Stimulated activated CD4-positive, alpha-beta T cell treated with anti-CD3 and anti-CD28 coated beads, Interleukin-2, amount 100 ng/mL, for 24 hours (primary cell): ENCODE measurements at regions not wholly inside any gene's neighbourhood (a gene's known extent, or its start where the extent isn't known, plus 50 kb on each side); places are given as distances from the start of the nearest gene placed in this dataset.
"Not testable (repeated sequence)": the region's sequence is repeated elsewhere in the genome, so short reads cannot be mapped to it uniquely, and the experiment has no call there.

ENCODE experiments used
- DNase-seq, 2 donors: peaks; one replicate each; pipeline ENCODE4 v3.0.0-alpha.2; 2020

- no peak for DNase-seq
Observed at GRCh38 chr14:86310148-86310547, 780.2 kb downstream of the FLRT2 start.

GRCh38 chr14:86305058-86305457 lies 775.1 kb downstream of the FLRT2 start:
- DNase-seq = no peak

GRCh38 chr14:86299994-86300393 lies 770.0 kb downstream of the FLRT2 start:
- no peak for DNase-seq

- DNase-seq = no peak
Observed at GRCh38 chr14:86296173-86296572, 766.2 kb downstream of the FLRT2 start.

- DNase-seq = no peak
Observed at GRCh38 chr14:86288336-86288735, 758.4 kb downstream of the FLRT2 start.

GRCh38 chr14:86279405-86279804 lies 749.5 kb downstream of the FLRT2 start:
- no peak for DNase-seq

- no peak for DNase-seq
Observed at GRCh38 chr14:86257973-86258372, 728.0 kb downstream of the FLRT2 start.

- DNase-seq = no peak
Observed at GRCh38 chr14:86243158-86243557, 713.2 kb downstream of the FLRT2 start.

- no peak for DNase-seq
Observed at GRCh38 chr14:86237733-86238132, 707.8 kb downstream of the FLRT2 start.

- no peak for DNase-seq
Observed at GRCh38 chr14:86221755-86222154, 691.8 kb downstream of the FLRT2 start.

- DNase-seq = no peak
Observed at GRCh38 chr14:86221000-86221399, 691.1 kb downstream of the FLRT2 start.

- DNase-seq = no peak
Observed at GRCh38 chr14:86217523-86217922, 687.6 kb downstream of the FLRT2 start.

GRCh38 chr14:86203843-86204242 lies 673.9 kb downstream of the FLRT2 start:
- DNase-seq = no peak

GRCh38 chr14:86196471-86196870 lies 666.5 kb downstream of the FLRT2 start:
- no peak for DNase-seq

- DNase-seq = no peak
Observed at GRCh38 chr14:86193756-86194155, 663.8 kb downstream of the FLRT2 start.

GRCh38 chr14:86179980-86180379 lies 650.0 kb downstream of the FLRT2 start:
- no peak for DNase-seq

GRCh38 chr14:86168371-86168770 lies 638.4 kb downstream of the FLRT2 start:
- no peak for DNase-seq

- no peak for DNase-seq
Observed at GRCh38 chr14:86166541-86166940, 636.6 kb downstream of the FLRT2 start.

- DNase-seq = no peak
Observed at GRCh38 chr14:86153480-86153879, 623.5 kb downstream of the FLRT2 start.

GRCh38 chr14:86143248-86143647 lies 613.3 kb downstream of the FLRT2 start:
- no peak for DNase-seq

- no peak for DNase-seq
Observed at GRCh38 chr14:86141966-86142365, 612.0 kb downstream of the FLRT2 start.

GRCh38 chr14:86129426-86129825 lies 599.5 kb downstream of the FLRT2 start:
- DNase-seq = no peak

- DNase-seq = no peak
Observed at GRCh38 chr14:86124328-86124727, 594.4 kb downstream of the FLRT2 start.

GRCh38 chr14:86115972-86116371 lies 586.0 kb downstream of the FLRT2 start:
- DNase-seq = no peak

GRCh38 chr14:86110871-86111270 lies 580.9 kb downstream of the FLRT2 start:
- not testable (repeated sequence) for DNase-seq

GRCh38 chr14:86104691-86105265 lies 574.8 kb downstream of the FLRT2 start:
- no peak for DNase-seq
